GM12878 (cell line): ENCODE measurements at regions not wholly inside any gene's neighbourhood (a gene's known extent, or its start where the extent isn't known, plus 50 kb on each side); places are given as distances from the start of the nearest gene placed in this dataset.

ENCODE experiments used
- ATAC-seq: fragments of 200-7000 bp; cut with Tn5 transposase; 3 replicates; pipeline ENCODE4 v1.9.1; 2020; ENCODE audit warnings: mild to moderate bottlenecking, moderate library complexity
- BruUV-seq: library from RNA; stranded (reverse); fragments of 400-500 nt; replicated peaks from 2 replicates; lab custom pipeline; 2021; lab: Mats Ljungman, UMichigan
- CTCF ChIA-PET: fragments of 300-600 bp; sonication (Branson Sonifier 250); formaldehyde crosslinking; extraction: SDS; loops from one replicate; lab custom pipeline; 2021; ENCODE audit warnings: inconsistent platforms; lab: Yijun Ruan, JAX
- POLR2A ChIA-PET: fragments of 350-600 bp; formaldehyde crosslinking; extraction: SDS; loops from one replicate; lab custom pipeline; 2021; ENCODE audit warnings: inconsistent platforms; lab: Charles Lee
- RAD21 ChIA-PET: fragments of 300-600 bp; sonication (Branson Sonifier 250); formaldehyde crosslinking; loops from one replicate; lab custom pipeline; 2023; ENCODE audit warnings: antibody characterized with exemption; ENCODE audit not compliant: unreplicated experiment; lab: Charles Lee
- SMC1A ChIA-PET: fragments of 300-600 bp; sonication (Branson Sonifier 250); formaldehyde crosslinking; loops from one replicate; lab custom pipeline; 2023; ENCODE audit not compliant: unreplicated experiment, uncharacterized antibody; lab: Charles Lee
- DNase-seq: peaks from one replicate; pipeline ENCODE4 v3.0.0-alpha.2; 2011; ENCODE audit warnings: low read depth, low spot score
- FAIRE-seq: peaks from 3 replicates; lab custom pipeline; 2011; peaks lifted over from hg19 to GRCh38; lab: Jason Lieb, UNC
- H2AFZ ChIP-seq: 2 replicates; pipeline ENCODE4 v1.6.0; 2011; ENCODE audit warnings: low read depth, low read length, control low read depth; ENCODE audit not compliant: control insufficient read depth
- H3K27ac ChIP-seq: 2 replicates; pipeline ENCODE4 v1.5.1; 2011; ENCODE audit warnings: control low read depth; ENCODE audit not compliant: control insufficient read depth, insufficient read depth
- H3K27me3 ChIP-seq, 2 experiments: replicated peaks in 1 of 2; 2 replicates each; pipeline versions ENCODE4 v1.6.0 to v1.6.1; 2011; ENCODE audit warnings: low read length in 1 of 2; ENCODE audit not compliant: control insufficient read depth in 2 of 2, insufficient read depth in 2 of 2
- H3K36me3 ChIP-seq, 2 experiments: 2 replicates each; pipeline ENCODE4 v1.5.1; 2011; ENCODE audit warnings: low read length in 1 of 2; ENCODE audit not compliant: control insufficient read depth in 2 of 2, insufficient read depth in 2 of 2
- H3K4me1 ChIP-seq: 2 replicates; pipeline ENCODE4 v1.6.1; 2011; ENCODE audit warnings: mild to moderate bottlenecking, low read length, moderate library complexity, mixed read lengths; ENCODE audit not compliant: control insufficient read depth, insufficient read depth
- H3K4me2 ChIP-seq: 2 replicates; pipeline ENCODE4 v1.6.0; 2011; ENCODE audit warnings: control low read depth; ENCODE audit not compliant: control insufficient read depth, insufficient read depth
- H3K4me3 ChIP-seq: fragments of 200-600 bp; sonication (generic); 2 replicates; pipeline ENCODE4 v1.5.1; 2016
- H3K79me2 ChIP-seq: 2 replicates; pipeline ENCODE4 v1.6.0; 2011; ENCODE audit warnings: low read length; ENCODE audit not compliant: control insufficient read depth, insufficient read depth
- H3K9ac ChIP-seq: 2 replicates; pipeline ENCODE4 v1.8.0; 2011; ENCODE audit warnings: low read length, control low read depth, mixed read lengths; ENCODE audit not compliant: control insufficient read depth, insufficient read depth
- H3K9me3 ChIP-seq: replicated peaks from 3 replicates; pipeline ENCODE4 v1.5.1; 2011; ENCODE audit warnings: mild to moderate bottlenecking, low read length; ENCODE audit not compliant: control insufficient read depth, insufficient read depth
- H4K20me1 ChIP-seq: 2 replicates; pipeline ENCODE4 v1.6.0; 2011; ENCODE audit not compliant: control insufficient read depth, insufficient read depth
- FOS ChIP-seq: IDR thresholded peaks from 3 replicates; pipeline ENCODE4 v1.6.1; 2011; ENCODE audit warnings: borderline replicate concordance; ENCODE audit not compliant: insufficient read length; ENCODE audit errors: extremely low read depth
- IKZF2 ChIP-seq, 2 experiments: fragments of 450-650 bp; IDR thresholded peaks; 2 replicates each; pipeline ENCODE4 v1.6.1; 2017; ENCODE audit warnings: mild to moderate bottlenecking in 2 of 2, moderate library complexity in 2 of 2
- IRF4 ChIP-seq: IDR thresholded peaks from 2 replicates; pipeline ENCODE4 v1.6.1; 2011; ENCODE audit warnings: low read depth, low read length
- MEF2B ChIP-seq: fragments of 450-650 bp; IDR thresholded peaks from 2 replicates; pipeline ENCODE4 v1.6.1; 2018; ENCODE audit warnings: mild to moderate bottlenecking, moderate library complexity; ENCODE audit not compliant: partially characterized antibody, poor library complexity, severe bottlenecking
- MXI1 ChIP-seq: fragments of 150-350 bp; IDR thresholded peaks from 2 replicates; pipeline ENCODE4 v1.6.1; 2011; ENCODE audit warnings: low read depth, mild to moderate bottlenecking, inconsistent platforms, low read length, improper control_type of control experiment
- SIN3A ChIP-seq: IDR thresholded peaks from 2 replicates; pipeline ENCODE4 v1.6.1; 2012; ENCODE audit warnings: low read depth, low read length, improper control_type of control experiment
- SP1 ChIP-seq: IDR thresholded peaks from one replicate; pipeline ENCODE4 v1.6.1; 2011; ENCODE audit warnings: low read depth, low read length
- TARDBP ChIP-seq: IDR thresholded peaks from 2 replicates; pipeline ENCODE4 v1.6.1; 2016; ENCODE audit warnings: borderline replicate concordance
- YBX1 ChIP-seq: fragments of 450-650 bp; IDR thresholded peaks from 2 replicates; pipeline ENCODE4 v1.6.1; 2016; ENCODE audit warnings: antibody characterized with exemption
- WGBS: methylation state at CpG from one replicate; pipeline ENCODE4 v1.1.6; 2016; ENCODE audit warnings: low lambda C conversion rate; ENCODE audit not compliant: insufficient replicate concordance, insufficient coverage; ENCODE audit errors: missing lambda C conversion rate; 5-methylcytosine and 5-hydroxymethylcytosine counted together
- in situ Hi-C: fragments of 300-500 bp; cut with MboI; formaldehyde crosslinking; loops from 9 replicates; pipeline ENCODE4 v1.14.3; 2018; ENCODE audit warnings: mixed read lengths
- intact Hi-C: fragments of 100-400 bp; cut with micrococcal nuclease; formaldehyde crosslinking; loops from one replicate; pipeline ENCODE4 v1.14.2; 2022; ENCODE audit not compliant: unreplicated experiment
- TF ChIP-seq, protein P1 (sequence below): fragments of 450-650 bp; formaldehyde crosslinking; IDR thresholded peaks from 2 replicates; pipeline ENCODE4 v1.4.0; 2022; ENCODE audit warnings: mild to moderate bottlenecking, moderate library complexity
- TF ChIP-seq, protein P2 (sequence below): fragments of 450-650 bp; IDR thresholded peaks from 2 replicates; pipeline ENCODE4 v1.6.1; 2016; ENCODE audit warnings: mild to moderate bottlenecking

DNA sequence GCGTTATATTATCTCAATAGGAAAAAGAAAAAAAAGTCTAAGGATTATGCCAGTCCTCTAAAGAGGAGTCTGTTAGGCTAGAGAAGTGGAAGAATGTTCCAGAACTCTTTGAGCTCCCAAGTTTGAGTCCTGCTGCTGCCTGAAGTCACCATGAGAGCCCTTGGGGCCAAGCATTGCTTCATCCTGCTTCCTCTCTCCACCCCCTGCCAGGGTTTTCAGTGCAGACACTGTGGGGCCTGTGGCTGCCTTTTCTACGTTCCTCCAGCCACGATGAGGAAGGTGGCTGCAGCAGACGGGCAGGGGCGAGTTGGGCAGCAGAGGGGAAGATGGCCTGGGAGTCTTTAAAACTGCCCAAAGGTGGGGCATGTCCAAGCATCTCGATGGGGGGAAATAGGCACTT is 214.4 kb upstream of the KCNG1 start:
- WGBS, result 2% methylated on average over 6 of the region's 6 CpGs
- H3K27ac ChIP-seq, result no peak overlapping the region
- H3K36me3 ChIP-seq, result no peaks in the 10 kb centered on the region
- H3K4me1 ChIP-seq, result no peaks in the 10 kb centered on the region
- H3K9me3 ChIP-seq, result no peaks in the 10 kb centered on the region
- intact Hi-C loops (no loop called here), in situ Hi-C loops (no loop called here)
- FAIRE-seq (no peak), ATAC-seq (no peak), DNase-seq (no peak)
- no peaks in the 10 kb centered on the region for H4K20me1 ChIP-seq
- RAD21 ChIA-PET, result interaction anchor here (1.5 kb wide), 1 partner anchor 250 kb away, joined by 3 read pairs; no protein-coding TSS in a partner anchor
- POLR2A ChIA-PET, result no interaction called here
- no peak overlapping the region for H3K9ac ChIP-seq
- no TSS peak for BruUV-seq
- no peaks in the 10 kb centered on the region; a peak in 1 of 4 replicates for H3K27me3 ChIP-seq
- CTCF ChIA-PET, result interaction anchor here (0.6 kb wide), 1 partner anchor 150 kb away, joined by 3 read pairs; no protein-coding TSS in a partner anchor
- no peak for TF ChIP-seq IRF4
- no peak for TF ChIP-seq YBX1
- TF ChIP-seq MEF2B, result no peak
- no peak for TF ChIP-seq SIN3A
- TF ChIP-seq FOS, result no peak
- TF ChIP-seq, protein P1, sequence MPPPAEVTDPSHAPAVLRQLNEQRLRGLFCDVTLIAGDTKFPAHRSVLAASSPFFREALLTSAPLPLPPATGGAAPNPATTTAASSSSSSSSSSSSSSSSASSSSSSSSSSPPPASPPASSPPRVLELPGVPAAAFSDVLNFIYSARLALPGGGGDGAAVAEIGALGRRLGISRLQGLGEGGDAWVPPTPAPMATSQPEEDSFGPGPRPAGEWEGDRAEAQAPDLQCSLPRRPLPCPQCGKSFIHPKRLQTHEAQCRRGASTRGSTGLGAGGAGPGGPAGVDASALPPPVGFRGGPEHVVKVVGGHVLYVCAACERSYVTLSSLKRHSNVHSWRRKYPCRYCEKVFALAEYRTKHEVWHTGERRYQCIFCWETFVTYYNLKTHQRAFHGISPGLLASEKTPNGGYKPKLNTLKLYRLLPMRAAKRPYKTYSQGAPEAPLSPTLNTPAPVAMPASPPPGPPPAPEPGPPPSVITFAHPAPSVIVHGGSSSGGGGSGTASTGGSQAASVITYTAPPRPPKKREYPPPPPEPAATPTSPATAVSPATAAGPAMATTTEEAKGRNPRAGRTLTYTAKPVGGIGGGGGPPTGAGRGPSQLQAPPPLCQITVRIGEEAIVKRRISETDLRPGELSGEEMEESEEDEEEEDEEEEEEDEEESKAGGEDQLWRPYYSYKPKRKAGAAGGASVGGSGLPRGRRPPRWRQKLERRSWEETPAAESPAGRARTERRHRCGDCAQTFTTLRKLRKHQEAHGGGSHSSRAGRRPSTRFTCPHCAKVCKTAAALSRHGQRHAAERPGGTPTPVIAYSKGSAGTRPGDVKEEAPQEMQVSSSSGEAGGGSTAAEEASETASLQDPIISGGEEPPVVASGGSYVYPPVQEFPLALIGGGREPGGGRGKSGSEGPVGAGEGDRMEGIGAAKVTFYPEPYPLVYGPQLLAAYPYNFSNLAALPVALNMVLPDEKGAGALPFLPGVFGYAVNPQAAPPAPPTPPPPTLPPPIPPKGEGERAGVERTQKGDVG (CRISPR knock-in tag), result no peak
- no peak for TF ChIP-seq SP1
- TF ChIP-seq, protein P2, sequence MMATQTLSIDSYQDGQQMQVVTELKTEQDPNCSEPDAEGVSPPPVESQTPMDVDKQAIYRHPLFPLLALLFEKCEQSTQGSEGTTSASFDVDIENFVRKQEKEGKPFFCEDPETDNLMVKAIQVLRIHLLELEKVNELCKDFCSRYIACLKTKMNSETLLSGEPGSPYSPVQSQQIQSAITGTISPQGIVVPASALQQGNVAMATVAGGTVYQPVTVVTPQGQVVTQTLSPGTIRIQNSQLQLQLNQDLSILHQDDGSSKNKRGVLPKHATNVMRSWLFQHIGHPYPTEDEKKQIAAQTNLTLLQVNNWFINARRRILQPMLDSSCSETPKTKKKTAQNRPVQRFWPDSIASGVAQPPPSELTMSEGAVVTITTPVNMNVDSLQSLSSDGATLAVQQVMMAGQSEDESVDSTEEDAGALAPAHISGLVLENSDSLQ, result no peak
- no peak for TF ChIP-seq IKZF2 (IDR thresholded peaks at IDR 0.05)
- TF ChIP-seq MXI1, result no peak
- TF ChIP-seq TARDBP, result no peak
- TF ChIP-seq, all 136 proteins: peak for 0
- no peak overlapping the region for H3K4me3 ChIP-seq
- SMC1A ChIA-PET, result no interaction called here
- no peak overlapping the region for H3K4me2 ChIP-seq
- no peaks in the 10 kb centered on the region for H3K79me2 ChIP-seq
- H2AFZ ChIP-seq, result no peak overlapping the region
